GM13977 (cell line): ENCODE measurements at regions not wholly inside any gene's neighbourhood (a gene's known extent, or its start where the extent isn't known, plus 50 kb on each side); places are given as distances from the start of the nearest gene placed in this dataset.
"Not testable (repeated sequence)": the region's sequence is repeated elsewhere in the genome, so short reads cannot be mapped to it uniquely, and the experiment has no call there.

ENCODE experiments used
- DNase-seq: peaks from one replicate; pipeline ENCODE4 v3.0.0; 2012; ENCODE audit warnings: low spot score
- in situ Hi-C: fragments of 300-500 bp; cut with MboI; formaldehyde crosslinking; loops from one replicate; pipeline ENCODE4 v1.12.0; 2022; ENCODE audit warnings: low sequenced_read_pairs, low pct_unique_long_range_greater_than_20kb, mixed read lengths, inconsistent platforms; ENCODE audit not compliant: unreplicated experiment
- TF ChIP-seq, protein P1 (sequence below): IDR thresholded peaks from 2 replicates; pipeline ENCODE4 v1.5.1; 2012; ENCODE audit warnings: mild to moderate bottlenecking, control low read depth; ENCODE audit not compliant: insufficient read depth; ENCODE audit errors: extremely low read depth, missing control alignments

DNA sequence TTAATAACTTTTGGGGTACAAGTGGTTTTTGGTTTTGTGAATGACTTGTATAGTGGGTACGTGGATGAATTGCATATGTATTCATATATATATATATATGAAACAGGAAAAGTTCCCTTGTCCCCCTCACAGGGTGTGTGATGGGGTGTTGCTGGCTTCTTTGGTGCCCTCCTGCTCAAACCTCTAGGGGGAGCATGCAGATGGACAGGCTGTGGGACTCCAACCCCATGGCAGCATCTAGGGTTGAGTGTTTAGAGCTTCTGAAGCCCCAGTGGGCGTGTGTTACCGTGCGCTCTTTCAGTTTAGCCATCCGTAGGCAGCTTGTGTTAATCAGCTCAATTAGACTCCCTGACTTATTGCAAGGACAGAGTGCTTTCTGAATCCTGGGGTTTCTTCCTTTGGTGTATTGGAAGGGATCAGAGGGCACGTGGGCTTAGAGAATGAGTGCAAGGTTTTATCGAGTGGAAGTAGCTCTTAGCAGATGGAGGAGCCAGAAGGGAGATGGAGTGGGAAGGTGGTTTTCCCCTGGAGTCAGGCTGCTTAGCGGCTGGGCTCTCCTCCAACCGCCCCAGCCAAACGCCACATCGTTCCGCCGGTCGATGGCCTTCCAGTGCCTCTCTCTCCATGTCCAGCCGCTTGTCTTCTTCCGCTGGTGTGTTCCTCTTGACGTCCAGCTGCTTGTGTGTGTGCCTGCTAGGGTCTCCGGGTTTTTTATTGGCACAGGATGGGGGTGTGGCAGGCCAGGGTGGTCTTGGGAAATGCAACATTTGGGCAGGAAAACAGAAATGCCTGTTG is 674.4 kb upstream of the LCORL start:
- TF ChIP-seq, protein P1, sequence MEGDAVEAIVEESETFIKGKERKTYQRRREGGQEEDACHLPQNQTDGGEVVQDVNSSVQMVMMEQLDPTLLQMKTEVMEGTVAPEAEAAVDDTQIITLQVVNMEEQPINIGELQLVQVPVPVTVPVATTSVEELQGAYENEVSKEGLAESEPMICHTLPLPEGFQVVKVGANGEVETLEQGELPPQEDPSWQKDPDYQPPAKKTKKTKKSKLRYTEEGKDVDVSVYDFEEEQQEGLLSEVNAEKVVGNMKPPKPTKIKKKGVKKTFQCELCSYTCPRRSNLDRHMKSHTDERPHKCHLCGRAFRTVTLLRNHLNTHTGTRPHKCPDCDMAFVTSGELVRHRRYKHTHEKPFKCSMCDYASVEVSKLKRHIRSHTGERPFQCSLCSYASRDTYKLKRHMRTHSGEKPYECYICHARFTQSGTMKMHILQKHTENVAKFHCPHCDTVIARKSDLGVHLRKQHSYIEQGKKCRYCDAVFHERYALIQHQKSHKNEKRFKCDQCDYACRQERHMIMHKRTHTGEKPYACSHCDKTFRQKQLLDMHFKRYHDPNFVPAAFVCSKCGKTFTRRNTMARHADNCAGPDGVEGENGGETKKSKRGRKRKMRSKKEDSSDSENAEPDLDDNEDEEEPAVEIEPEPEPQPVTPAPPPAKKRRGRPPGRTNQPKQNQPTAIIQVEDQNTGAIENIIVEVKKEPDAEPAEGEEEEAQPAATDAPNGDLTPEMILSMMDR: peak; percentile 21
- DNase-seq: no peak
- in situ Hi-C loops: no loop called here

DNA sequence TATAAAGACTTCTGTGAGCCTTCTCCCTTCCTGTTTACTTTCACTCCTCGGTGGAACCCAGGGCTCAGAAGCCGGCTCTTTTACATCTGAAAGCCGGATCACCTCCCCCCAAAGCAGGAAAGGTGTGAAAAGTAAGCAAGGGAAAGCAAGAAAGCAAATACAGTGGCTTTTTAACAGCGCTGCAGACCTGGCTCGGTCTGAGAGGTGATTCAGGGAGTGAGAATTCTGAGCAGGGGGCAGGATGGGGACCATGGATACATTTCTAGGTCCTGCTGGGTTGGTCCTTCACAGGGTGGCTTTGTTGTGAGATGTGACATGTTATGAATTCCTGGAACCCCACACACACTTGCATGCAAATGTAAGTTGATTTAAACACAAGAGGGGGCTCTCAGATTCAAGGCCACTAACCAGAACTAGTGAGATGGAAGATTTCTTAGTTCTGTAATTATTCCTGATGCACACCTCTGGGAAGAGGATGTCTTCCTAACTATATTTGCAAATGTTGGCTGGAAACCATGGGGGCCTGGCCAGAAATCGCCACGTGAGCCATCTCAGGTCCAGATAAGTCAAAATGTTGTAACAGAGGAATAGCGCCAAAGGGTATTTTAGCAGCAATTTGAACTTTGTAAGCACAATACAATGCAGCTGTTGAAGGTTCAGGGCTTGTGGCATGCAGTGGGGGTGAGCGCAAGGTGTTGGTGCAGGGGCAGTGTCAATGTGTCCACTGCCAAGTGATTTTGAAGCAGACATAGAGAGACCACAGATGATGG is 670.1 kb upstream of the LCORL start:
- no peak for DNase-seq
- TF ChIP-seq, protein P1: no peak
- in situ Hi-C loops: no loop called here

DNA sequence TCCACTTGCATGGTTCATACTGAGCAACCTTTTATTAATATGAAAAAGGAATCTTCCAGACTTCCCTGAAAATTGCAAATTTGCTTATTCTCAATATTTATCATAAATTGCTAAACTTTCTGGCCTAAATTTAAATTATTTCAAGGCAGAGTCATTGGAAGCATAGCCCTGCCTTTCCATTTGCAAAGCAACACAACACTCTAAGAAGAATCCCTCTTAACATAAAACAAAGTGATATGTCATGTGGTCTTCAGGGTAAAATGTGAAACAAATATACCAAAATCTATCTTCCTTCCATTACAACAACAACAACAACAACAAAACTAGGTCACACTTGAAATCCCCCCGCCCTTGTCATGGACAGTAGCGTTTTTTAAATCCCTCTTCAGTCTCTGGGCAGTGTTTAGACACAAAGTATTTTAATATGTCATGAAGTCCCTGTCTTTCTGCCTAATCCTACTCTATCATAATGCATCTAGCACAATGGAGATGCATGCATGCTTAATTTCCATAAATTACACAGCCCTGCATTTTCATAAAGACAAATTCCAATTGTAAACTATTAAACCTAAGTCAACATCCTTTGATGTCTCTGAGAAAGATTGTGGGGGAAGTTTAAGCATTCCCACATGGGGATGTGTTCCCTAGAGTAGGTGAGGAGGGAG is 668.9 kb upstream of the LCORL start:
- in situ Hi-C loops: no loop called here
- no peak for DNase-seq
- TF ChIP-seq, protein P1: no peak

DNA sequence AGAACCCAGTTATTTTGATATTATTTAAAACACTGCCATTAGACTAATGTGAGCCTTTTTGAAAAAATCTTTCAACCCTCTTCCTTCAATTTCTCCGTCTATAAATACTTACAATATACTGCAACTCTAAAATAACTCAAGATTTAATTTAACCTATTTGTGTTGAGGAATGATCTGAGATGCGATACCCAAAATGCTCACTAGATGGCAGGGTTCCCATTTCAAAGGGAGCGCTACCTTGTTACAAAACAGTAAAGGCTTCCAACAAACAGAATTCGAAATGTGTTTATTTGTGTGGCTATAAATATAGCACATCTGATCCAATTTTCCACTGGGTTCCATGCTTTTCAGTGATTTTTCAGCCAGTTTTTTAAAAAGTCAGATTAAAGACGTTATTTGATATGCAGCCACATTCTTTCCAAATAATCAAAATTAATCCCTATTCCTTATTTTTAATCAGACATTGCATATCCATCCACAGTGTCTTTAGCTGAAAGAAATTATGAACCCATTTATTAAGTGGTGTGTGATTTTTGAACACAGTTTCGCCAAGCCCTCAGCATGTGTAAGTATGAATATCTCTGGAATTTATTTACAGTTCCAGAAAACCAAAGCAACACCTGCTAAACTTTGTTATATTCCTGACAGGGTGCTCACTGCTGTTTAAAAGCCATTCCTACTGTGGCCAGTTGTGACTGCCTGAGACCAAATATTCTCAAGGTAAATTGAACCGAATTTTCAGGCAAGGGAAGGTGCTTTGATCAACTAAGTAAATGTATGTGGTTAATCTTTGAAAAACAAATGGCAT is 668.0 kb upstream of the LCORL start:
- TF ChIP-seq, protein P1: peak; percentile 83
- in situ Hi-C loops: no loop called here
- DNase-seq: peak; percentile 15

DNA sequence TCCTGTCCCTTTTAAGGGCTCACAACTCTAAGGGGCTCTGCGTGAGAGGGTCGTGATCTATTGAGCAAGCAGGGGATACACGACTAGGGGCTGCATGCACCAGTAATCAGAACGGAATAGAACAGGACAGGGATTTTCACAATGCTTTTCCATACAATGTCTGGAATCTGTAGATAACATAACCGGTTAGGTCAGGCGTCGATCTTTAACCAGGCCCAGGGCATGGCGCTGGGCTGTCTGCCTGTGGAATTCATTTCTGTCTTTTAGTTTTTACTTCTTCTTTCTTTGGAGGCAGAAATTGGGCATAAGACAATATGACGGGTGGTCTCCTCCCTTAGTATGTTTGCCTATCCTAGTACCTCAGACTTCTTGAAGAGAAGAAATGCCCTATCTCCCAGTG is 666.8 kb upstream of the LCORL start:
- in situ Hi-C loops, DNase-seq: not testable (repeated sequence)

DNA sequence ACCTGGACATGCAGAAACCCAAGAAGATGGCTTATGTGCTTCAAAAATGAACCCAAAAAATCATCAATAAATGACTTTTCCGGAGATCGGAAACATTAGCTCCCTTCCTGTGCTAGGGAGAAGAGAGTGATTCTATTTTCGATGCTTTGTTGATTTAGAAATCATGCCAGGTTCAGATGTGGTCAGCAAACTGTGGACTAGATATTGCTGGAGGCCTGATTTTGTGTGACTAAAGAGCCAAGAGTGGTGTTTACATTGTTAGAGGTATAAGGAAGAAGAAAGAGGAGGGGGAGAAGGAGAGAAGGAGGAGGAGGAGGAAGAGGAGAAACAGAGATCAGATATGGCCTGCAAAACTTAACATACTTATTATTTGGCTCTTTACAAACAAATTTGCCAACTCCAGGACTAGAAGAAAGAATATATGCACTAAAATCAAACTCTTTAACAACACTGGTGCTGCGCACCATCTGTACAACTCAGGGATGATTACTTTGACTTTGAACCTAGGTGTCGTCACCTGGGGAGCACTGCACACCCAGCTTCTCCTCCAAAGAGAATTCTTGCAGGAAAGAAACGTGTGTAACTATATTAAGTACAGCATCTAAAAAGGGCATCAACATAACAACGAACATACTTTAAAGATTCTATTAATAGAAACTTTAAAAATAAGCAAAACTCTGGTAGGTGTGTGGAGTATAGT is 664.9 kb upstream of the LCORL start:
- in situ Hi-C loops: no loop called here
- no peak for DNase-seq
- TF ChIP-seq, protein P1: no peak
